ENCODE measurements at regions not wholly inside any gene's neighbourhood (a gene's known extent, or its start where the extent isn't known, plus 50 kb on each side); places are given as distances from the start of the nearest gene placed in this dataset.
A peak's percentile ranks its signal among the peaks of the same experiment; 100 is the strongest.

- no peak for TF ChIP-seq ZNF462 (CRISPR knock-in tag; IDR thresholded peaks at IDR 0.05)
- no peak for TF ChIP-seq STAT1 (IDR thresholded peaks at IDR 0.05; ENCODE audit: unreplicated experiment)
- no peak for TF ChIP-seq POLR2AphosphoS5 (IDR thresholded peaks at IDR 0.05; ENCODE audit: low read depth)
- TF ChIP-seq, protein P1, sequence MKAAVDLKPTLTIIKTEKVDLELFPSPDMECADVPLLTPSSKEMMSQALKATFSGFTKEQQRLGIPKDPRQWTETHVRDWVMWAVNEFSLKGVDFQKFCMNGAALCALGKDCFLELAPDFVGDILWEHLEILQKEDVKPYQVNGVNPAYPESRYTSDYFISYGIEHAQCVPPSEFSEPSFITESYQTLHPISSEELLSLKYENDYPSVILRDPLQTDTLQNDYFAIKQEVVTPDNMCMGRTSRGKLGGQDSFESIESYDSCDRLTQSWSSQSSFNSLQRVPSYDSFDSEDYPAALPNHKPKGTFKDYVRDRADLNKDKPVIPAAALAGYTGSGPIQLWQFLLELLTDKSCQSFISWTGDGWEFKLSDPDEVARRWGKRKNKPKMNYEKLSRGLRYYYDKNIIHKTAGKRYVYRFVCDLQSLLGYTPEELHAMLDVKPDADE (IDR thresholded peaks at IDR 0.05), result no peak
Measured at GRCh38 chr22:49672014-49672516, 155.6 kb downstream of the BRD1 start (continued).

GRCh38 chr22:49671331-49672013, 156.2 kb downstream of the BRD1 start:
- no peak overlapping the region for H3K27ac Mint-ChIP-seq
- peak overlapping the region; percentile 70 for H3K4me3 Mint-ChIP-seq
- no peaks in the 10 kb centered on the region for H3K79me2 ChIP-seq (replicated peaks; ENCODE audit: insufficient read depth)
- no peaks in the 10 kb centered on the region; the same call in 1 of the 2 replicates for H3K36me3 ChIP-seq (ENCODE audit: insufficient read depth)
- no peak overlapping the region for H3K4me3 ChIP-seq
- no peaks in the 10 kb centered on the region for H3F3A ChIP-seq (replicated peaks; ENCODE audit: low read depth)
- no peak overlapping the region for H3K4me2 ChIP-seq
- DNase-seq (ENCODE audit: low spot score) (no peak), ATAC-seq (peak; percentile 21; the same call in 2 of the 3 replicates)
- peaks cover 4% of the 10 kb centered on the region; the same call in 2 of the 3 replicates for H3K36me3 Mint-ChIP-seq (ENCODE audit: low read depth)
- H3K4me1 ChIP-seq (ENCODE audit: insufficient read depth), result no peaks in the 10 kb centered on the region
- no peak overlapping the region for H3K27ac ChIP-seq (ENCODE audit: low read depth)
- H3K27me3 Mint-ChIP-seq (ENCODE audit: insufficient read depth, low read depth, poor library complexity), result peaks cover 49% of the 10 kb centered on the region
- H3K27me3 ChIP-seq (ENCODE audit: insufficient read depth), result no peaks in the 10 kb centered on the region
- peaks cover 13% of the 10 kb centered on the region for H3K4me1 Mint-ChIP-seq
- peaks cover 8% of the 10 kb centered on the region for H3K9me3 Mint-ChIP-seq
- no peak overlapping the region for H2AFZ ChIP-seq
- no peaks in the 10 kb centered on the region for H4K20me1 ChIP-seq (replicated peaks; ENCODE audit: insufficient read depth)
- no peaks in the 10 kb centered on the region for H3K9me2 ChIP-seq (ENCODE audit: insufficient read depth)
- no peak for TF ChIP-seq ZNF114 (CRISPR knock-in tag; IDR thresholded peaks at IDR 0.05)
- no peak for TF ChIP-seq ZNF462 (CRISPR knock-in tag; IDR thresholded peaks at IDR 0.05)
- TF ChIP-seq STAT1 (IDR thresholded peaks at IDR 0.05; ENCODE audit: unreplicated experiment), result no peak

Measured in GM23338 (cell line).